ENCODE measurements at regions not wholly inside any gene's neighbourhood (a gene's known extent, or its start where the extent isn't known, plus 50 kb on each side); places are given as distances from the start of the nearest gene placed in this dataset.

GRCh38 chr20:34172926-34173325 lies 60.9 kb upstream of the EIF2S2 start:
- Mint-ChIP-seq H3K27ac (no peak overlapping the region), H3K27me3 (ENCODE audit: insufficient read depth, low read depth, poor library complexity) (no peaks in the 10 kb centered on the region), H3K9me3 (no peaks in the 10 kb centered on the region), H3K4me1 (no peaks in the 10 kb centered on the region), H3K36me3 (ENCODE audit: low read depth) (no peaks in the 10 kb centered on the region), H3K4me3 (no peak overlapping the region)
- ATAC-seq, result no peak
- no peaks in the 10 kb centered on the region for H3K36me3 ChIP-seq (ENCODE audit: insufficient read depth)
- no peaks in the 10 kb centered on the region for H3F3A ChIP-seq (replicated peaks; ENCODE audit: low read depth)
- H3K27me3 ChIP-seq (ENCODE audit: insufficient read depth), result no peaks in the 10 kb centered on the region
- H3K79me2 ChIP-seq (replicated peaks; ENCODE audit: insufficient read depth), result no peaks in the 10 kb centered on the region
- H2AFZ ChIP-seq, result peak overlapping the region; percentile 63; the same call in 1 of the 2 replicates
- DNase-seq (ENCODE audit: low spot score), result no peak
- no peak for TF ChIP-seq REST (IDR thresholded peaks at IDR 0.05; ENCODE audit: unreplicated experiment)
- TF ChIP-seq NANOG (IDR thresholded peaks at IDR 0.05; ENCODE audit: borderline replicate concordance), result no peak
- TF ChIP-seq CTCF (conservative IDR thresholded peaks at IDR 0.05; ENCODE audit: low read depth in 2 of 2), result no peak
- TF ChIP-seq JUNB (IDR thresholded peaks at IDR 0.05; ENCODE audit: unreplicated experiment), result no peak
- TF ChIP-seq POLR2AphosphoS5 (IDR thresholded peaks at IDR 0.05; ENCODE audit: low read depth), result no peak
- TF ChIP-seq ETS1 (IDR thresholded peaks at IDR 0.05), result no peak
- TF ChIP-seq ZNF331 (CRISPR knock-in tag; IDR thresholded peaks at IDR 0.05; ENCODE audit: low read depth), result no peak
- no peak for TF ChIP-seq ZNF462 (CRISPR knock-in tag; IDR thresholded peaks at IDR 0.05)
- no peak for TF ChIP-seq STAT1 (IDR thresholded peaks at IDR 0.05; ENCODE audit: unreplicated experiment)
- no peak for TF ChIP-seq EZH2phosphoT487 (IDR thresholded peaks at IDR 0.05; ENCODE audit: unreplicated experiment)
- TF ChIP-seq ZNF114 (CRISPR knock-in tag; IDR thresholded peaks at IDR 0.05), result no peak
- TF ChIP-seq EZH2 (IDR thresholded peaks at IDR 0.05; ENCODE audit: low read depth, unreplicated experiment), result no peak
- TF ChIP-seq CREB1 (CRISPR knock-in tag; IDR thresholded peaks at IDR 0.05; ENCODE audit: low read depth), result no peak
- H3K4me3 ChIP-seq, result no peak overlapping the region
- H4K20me1 ChIP-seq (replicated peaks; ENCODE audit: insufficient read depth), result no peaks in the 10 kb centered on the region
- H3K9me2 ChIP-seq (ENCODE audit: insufficient read depth), result no peaks in the 10 kb centered on the region
- H3K27ac ChIP-seq (ENCODE audit: low read depth), result no peak overlapping the region
- no peak overlapping the region for H3K4me2 ChIP-seq
- H3K4me1 ChIP-seq (ENCODE audit: insufficient read depth), result no peaks in the 10 kb centered on the region
